IMR-90 (cell line): ENCODE measurements at regions not wholly inside any gene's neighbourhood (a gene's known extent, or its start where the extent isn't known, plus 50 kb on each side); places are given as distances from the start of the nearest gene placed in this dataset.

Source experiments
- CEBPB ChIP-seq: IDR thresholded peaks from 2 replicates; pipeline ENCODE4 v1.6.1; 2012; ENCODE audit warnings: low read depth, low read length, improper control_type of control experiment
- MAFK ChIP-seq: IDR thresholded peaks from 2 replicates; pipeline ENCODE4 v1.6.1; 2012; ENCODE audit warnings: low read depth, low read length, improper control_type of control experiment
- POLR2A ChIP-seq: IDR thresholded peaks from 2 replicates; pipeline ENCODE4 v1.6.1; 2012; ENCODE audit warnings: mild to moderate bottlenecking, low read depth, low read length
- TF ChIP-seq, protein P1 (sequence below): conservative IDR thresholded peaks from 2 replicates; pipeline ENCODE4 v1.5.1; 2012; ENCODE audit warnings: mild to moderate bottlenecking, low read depth, low read length, improper control_type of control experiment
- TF ChIP-seq, protein P2 (sequence below): fragments of 150-350 bp; IDR thresholded peaks from 2 replicates; pipeline ENCODE4 v1.6.1; 2016; ENCODE audit warnings: low read depth, mild to moderate bottlenecking, low read length, moderate library complexity, borderline replicate concordance

GRCh38 chr1:232890340-232890943, 60.0 kb upstream of the NTPCR start:
- TF ChIP-seq CEBPB (no peak), MAFK (no peak), POLR2A (no peak)
- TF ChIP-seq, protein P1, sequence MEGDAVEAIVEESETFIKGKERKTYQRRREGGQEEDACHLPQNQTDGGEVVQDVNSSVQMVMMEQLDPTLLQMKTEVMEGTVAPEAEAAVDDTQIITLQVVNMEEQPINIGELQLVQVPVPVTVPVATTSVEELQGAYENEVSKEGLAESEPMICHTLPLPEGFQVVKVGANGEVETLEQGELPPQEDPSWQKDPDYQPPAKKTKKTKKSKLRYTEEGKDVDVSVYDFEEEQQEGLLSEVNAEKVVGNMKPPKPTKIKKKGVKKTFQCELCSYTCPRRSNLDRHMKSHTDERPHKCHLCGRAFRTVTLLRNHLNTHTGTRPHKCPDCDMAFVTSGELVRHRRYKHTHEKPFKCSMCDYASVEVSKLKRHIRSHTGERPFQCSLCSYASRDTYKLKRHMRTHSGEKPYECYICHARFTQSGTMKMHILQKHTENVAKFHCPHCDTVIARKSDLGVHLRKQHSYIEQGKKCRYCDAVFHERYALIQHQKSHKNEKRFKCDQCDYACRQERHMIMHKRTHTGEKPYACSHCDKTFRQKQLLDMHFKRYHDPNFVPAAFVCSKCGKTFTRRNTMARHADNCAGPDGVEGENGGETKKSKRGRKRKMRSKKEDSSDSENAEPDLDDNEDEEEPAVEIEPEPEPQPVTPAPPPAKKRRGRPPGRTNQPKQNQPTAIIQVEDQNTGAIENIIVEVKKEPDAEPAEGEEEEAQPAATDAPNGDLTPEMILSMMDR: no peak
- TF ChIP-seq, protein P2, sequence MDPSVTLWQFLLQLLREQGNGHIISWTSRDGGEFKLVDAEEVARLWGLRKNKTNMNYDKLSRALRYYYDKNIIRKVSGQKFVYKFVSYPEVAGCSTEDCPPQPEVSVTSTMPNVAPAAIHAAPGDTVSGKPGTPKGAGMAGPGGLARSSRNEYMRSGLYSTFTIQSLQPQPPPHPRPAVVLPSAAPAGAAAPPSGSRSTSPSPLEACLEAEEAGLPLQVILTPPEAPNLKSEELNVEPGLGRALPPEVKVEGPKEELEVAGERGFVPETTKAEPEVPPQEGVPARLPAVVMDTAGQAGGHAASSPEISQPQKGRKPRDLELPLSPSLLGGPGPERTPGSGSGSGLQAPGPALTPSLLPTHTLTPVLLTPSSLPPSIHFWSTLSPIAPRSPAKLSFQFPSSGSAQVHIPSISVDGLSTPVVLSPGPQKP: no peak
